SU-DHL-6 (cell line): ENCODE measurements at regions not wholly inside any gene's neighbourhood (a gene's known extent, or its start where the extent isn't known, plus 50 kb on each side); places are given as distances from the start of the nearest gene placed in this dataset.

Experiments used
- H2AFZ ChIP-seq: fragments of 200-600 bp; sonication (generic); 2 replicates; pipeline ENCODE4 v1.6.1; 2014; ENCODE audit warnings: low read depth, mild to moderate bottlenecking, moderate library complexity, mixed read lengths, antibody characterized with exemption, low read length; ENCODE audit not compliant: severe bottlenecking
- H3F3A ChIP-seq: fragments of 200-600 bp; shearing (Covaris generic); 2 replicates; pipeline ENCODE4 v1.6.0; 2016; ENCODE audit warnings: antibody characterized with exemption, mild to moderate bottlenecking; ENCODE audit not compliant: insufficient read depth
- H3K27ac ChIP-seq: fragments of 200-600 bp; sonication (generic); 2 replicates; pipeline ENCODE4 v1.5.1; 2016; ENCODE audit warnings: low read depth, mild to moderate bottlenecking, low read length, moderate library complexity, mixed read lengths
- H3K27me3 ChIP-seq: fragments of 200-600 bp; sonication (generic), shearing (Covaris generic); 2 replicates; pipeline ENCODE4 v1.6.0; 2014; ENCODE audit warnings: mild to moderate bottlenecking, low read length
- H3K36me3 ChIP-seq: fragments of 200-600 bp; sonication (generic); 2 replicates; pipeline ENCODE4 v1.6.1; 2014; ENCODE audit warnings: mild to moderate bottlenecking, low read length, mixed read lengths
- H3K4me2 ChIP-seq: fragments of 300-600, 200-600 bp; shearing (Covaris generic), sonication (generic); 2 replicates; pipeline ENCODE4 v1.6.0; 2014; ENCODE audit warnings: low read length, low read depth, mild to moderate bottlenecking; ENCODE audit not compliant: poor library complexity, severe bottlenecking
- H3K4me3 ChIP-seq: fragments of 200-600 bp; sonication (generic); 2 replicates; pipeline ENCODE4 v1.5.1; 2014; ENCODE audit warnings: antibody characterized with exemption, low read length, mild to moderate bottlenecking, mixed read lengths; ENCODE audit not compliant: insufficient read depth, poor library complexity, severe bottlenecking
- H3K79me2 ChIP-seq: fragments of 200-600 bp; sonication (generic); 2 replicates; pipeline ENCODE4 v1.6.1; 2014; ENCODE audit warnings: mild to moderate bottlenecking, low read length, moderate library complexity; ENCODE audit not compliant: insufficient read depth
- H3K9ac ChIP-seq: fragments of 200-600 bp; sonication (generic); 2 replicates; pipeline ENCODE4 v1.7.0; 2014; ENCODE audit warnings: mild to moderate bottlenecking, low read length
- H3K9me2 ChIP-seq: fragments of 200-600 bp; sonication (generic); replicated peaks from 2 replicates; pipeline ENCODE4 v1.6.1; 2014; ENCODE audit warnings: low read length; ENCODE audit not compliant: insufficient read depth
- H3K9me3 ChIP-seq: fragments of 200-600 bp; sonication (generic); 2 replicates; pipeline ENCODE4 v1.6.1; 2014; ENCODE audit warnings: low read length, mixed read lengths; ENCODE audit not compliant: insufficient read depth
- H4K20me1 ChIP-seq: fragments of 200-600 bp; sonication (generic); 2 replicates; pipeline ENCODE4 v1.6.1; 2014; ENCODE audit warnings: low read depth, mild to moderate bottlenecking, antibody characterized with exemption, low read length, moderate library complexity, mixed read lengths
- EZH2phosphoT487 ChIP-seq: fragments of 200-600 bp; sonication (generic), shearing (Covaris generic); conservative IDR thresholded peaks from 2 replicates; pipeline ENCODE4 v1.6.1; 2018; ENCODE audit warnings: mild to moderate bottlenecking, antibody characterized with exemption, low read length, moderate library complexity, mixed read lengths
- TF ChIP-seq, protein P1 (sequence below): fragments of 200-600 bp; sonication (generic); IDR thresholded peaks from one replicate; pipeline ENCODE4 v1.5.1; 2017; ENCODE audit warnings: antibody characterized with exemption, mild to moderate bottlenecking, low read length, moderate library complexity; ENCODE audit not compliant: insufficient read depth, poor library complexity, severe bottlenecking

DNA sequence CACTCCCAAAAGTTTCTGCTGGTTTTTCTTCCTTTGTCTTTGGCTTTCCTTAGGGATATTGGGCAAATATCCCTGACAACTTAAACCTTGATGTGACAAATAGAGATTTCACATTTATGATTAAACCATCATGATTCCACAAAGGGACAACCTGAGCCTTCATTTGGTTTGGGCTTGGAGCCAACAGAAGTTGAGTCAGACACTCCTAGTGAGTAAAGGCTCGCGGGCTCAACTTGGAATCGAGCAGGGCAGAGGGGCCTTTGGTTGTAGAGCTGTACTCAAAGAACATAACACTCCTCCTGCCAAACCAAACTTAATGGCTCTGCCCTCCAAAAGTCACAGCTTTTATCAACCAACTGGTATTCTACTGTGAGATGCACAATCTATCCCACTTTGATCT, 290.2 kb upstream of the MAP3K1 start:
- no peaks in the 10 kb centered on the region for H3K27me3 ChIP-seq
- no peaks in the 10 kb centered on the region for H4K20me1 ChIP-seq
- no peaks in the 10 kb centered on the region for H3K36me3 ChIP-seq
- H3K27ac ChIP-seq = no peak overlapping the region
- no peaks in the 10 kb centered on the region for H3K9me3 ChIP-seq
- H2AFZ ChIP-seq = no peak overlapping the region
- TF ChIP-seq, protein P1, sequence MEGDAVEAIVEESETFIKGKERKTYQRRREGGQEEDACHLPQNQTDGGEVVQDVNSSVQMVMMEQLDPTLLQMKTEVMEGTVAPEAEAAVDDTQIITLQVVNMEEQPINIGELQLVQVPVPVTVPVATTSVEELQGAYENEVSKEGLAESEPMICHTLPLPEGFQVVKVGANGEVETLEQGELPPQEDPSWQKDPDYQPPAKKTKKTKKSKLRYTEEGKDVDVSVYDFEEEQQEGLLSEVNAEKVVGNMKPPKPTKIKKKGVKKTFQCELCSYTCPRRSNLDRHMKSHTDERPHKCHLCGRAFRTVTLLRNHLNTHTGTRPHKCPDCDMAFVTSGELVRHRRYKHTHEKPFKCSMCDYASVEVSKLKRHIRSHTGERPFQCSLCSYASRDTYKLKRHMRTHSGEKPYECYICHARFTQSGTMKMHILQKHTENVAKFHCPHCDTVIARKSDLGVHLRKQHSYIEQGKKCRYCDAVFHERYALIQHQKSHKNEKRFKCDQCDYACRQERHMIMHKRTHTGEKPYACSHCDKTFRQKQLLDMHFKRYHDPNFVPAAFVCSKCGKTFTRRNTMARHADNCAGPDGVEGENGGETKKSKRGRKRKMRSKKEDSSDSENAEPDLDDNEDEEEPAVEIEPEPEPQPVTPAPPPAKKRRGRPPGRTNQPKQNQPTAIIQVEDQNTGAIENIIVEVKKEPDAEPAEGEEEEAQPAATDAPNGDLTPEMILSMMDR = no peak
- no peak for TF ChIP-seq EZH2phosphoT487
- H3K9me2 ChIP-seq = no peaks in the 10 kb centered on the region
- no peaks in the 10 kb centered on the region for H3K79me2 ChIP-seq
- H3K4me3 ChIP-seq = no peak overlapping the region
- H3K4me2 ChIP-seq = no peak overlapping the region
- H3K9ac ChIP-seq = no peak overlapping the region
- no peaks in the 10 kb centered on the region for H3F3A ChIP-seq

GRCh38 chr5:56523790-56524575, 290.9 kb upstream of the ANKRD55 start:
- Histone ChIP-seq H3K4me3 (no peak overlapping the region), H3K79me2 (no peaks in the 10 kb centered on the region), H2AFZ (no peak overlapping the region), H3K9me2 (no peaks in the 10 kb centered on the region), H3K36me3 (no peaks in the 10 kb centered on the region), H4K20me1 (no peaks in the 10 kb centered on the region), H3K9me3 (no peaks in the 10 kb centered on the region), H3K27me3 (no peaks in the 10 kb centered on the region), H3K27ac (no peak overlapping the region), H3K9ac (no peak overlapping the region), H3F3A (no peaks in the 10 kb centered on the region), H3K4me2 (no peak overlapping the region)
- TF ChIP-seq, protein P1 = no peak
- TF ChIP-seq EZH2phosphoT487 = no peak

DNA sequence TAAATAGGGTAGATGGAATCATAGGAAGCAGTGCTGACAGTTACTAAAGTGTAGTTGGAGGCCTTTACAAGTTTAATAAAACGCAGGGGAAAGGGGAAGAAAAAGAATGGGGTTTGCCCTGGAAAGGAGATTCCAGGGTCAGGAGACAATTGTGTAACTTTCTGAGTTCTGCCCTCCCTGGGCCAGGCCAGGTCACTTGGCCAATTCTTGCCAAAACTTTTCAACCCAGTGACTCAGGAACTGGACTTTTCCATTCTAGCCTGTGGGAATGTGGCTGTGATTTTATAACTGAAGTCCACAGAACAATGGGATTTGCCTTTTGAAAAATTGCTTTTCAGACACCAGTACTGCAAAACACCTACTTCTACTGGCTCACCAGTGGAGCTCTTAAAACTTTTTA, 289.8 kb upstream of the ANKRD55 start:
- Histone ChIP-seq H2AFZ (no peak overlapping the region), H3K4me3 (no peak overlapping the region), H3K9ac (no peak overlapping the region), H3F3A (no peaks in the 10 kb centered on the region), H3K9me3 (no peaks in the 10 kb centered on the region), H3K36me3 (no peaks in the 10 kb centered on the region), H3K4me2 (no peak overlapping the region), H3K27me3 (no peaks in the 10 kb centered on the region), H3K27ac (no peak overlapping the region), H4K20me1 (no peaks in the 10 kb centered on the region), H3K9me2 (no peaks in the 10 kb centered on the region), H3K79me2 (no peaks in the 10 kb centered on the region)
- TF ChIP-seq, protein P1 = no peak
- no peak for TF ChIP-seq EZH2phosphoT487
